Prostate gland (tissue), 2 donors: ENCODE measurements at regions not wholly inside any gene's neighbourhood (a gene's known extent, or its start where the extent isn't known, plus 50 kb on each side); places are given as distances from the start of the nearest gene placed in this dataset.

Experiments used
- DNase-seq: peaks from one replicate; pipeline ENCODE4 v3.0.0-alpha.2; 2019; ENCODE audit warnings: low spot score
- H3K27ac ChIP-seq, 2 donors: fragments of 200-600 bp; sonication (generic); 2 replicates each; pipeline ENCODE4 v1.5.1; 2017 to 2019
- H3K27me3 ChIP-seq: fragments of 200-600 bp; sonication (generic); replicated peaks from 2 replicates; pipeline ENCODE4 v1.5.1; 2019; ENCODE audit not compliant: insufficient read depth
- H3K36me3 ChIP-seq, 2 donors: fragments of 200-600 bp; sonication (generic); 1 replicate in 1 of 2; 2 replicates in 1 of 2; pipeline versions ENCODE4 v1.5.1 to v1.8.1; 2017 to 2019
- H3K4me1 ChIP-seq: fragments of 200-600 bp; sonication (generic); replicated peaks from 2 replicates; pipeline ENCODE4 v1.5.1; 2019
- H3K4me3 ChIP-seq, 2 donors: fragments of 200-600 bp; sonication (generic); 2 replicates each; pipeline ENCODE4 v1.5.1; 2017 to 2019
- H3K9me3 ChIP-seq: fragments of 200-600 bp; sonication (generic); 2 replicates; pipeline ENCODE4 v1.5.1; 2017
- POLR2A ChIP-seq: fragments of 450-650 bp; IDR thresholded peaks from one replicate; pipeline ENCODE4 v1.6.1; 2016; ENCODE audit warnings: antibody characterized with exemption, mild to moderate bottlenecking
- POLR2AphosphoS5 ChIP-seq: sonication (generic); formaldehyde crosslinking; IDR thresholded peaks from one replicate; pipeline ENCODE4 v1.6.1; 2017; ENCODE audit warnings: antibody characterized with exemption
- WGBS: methylation state at CpG from one replicate; pipeline ENCODE4 v1.1.5; 2018; 5-methylcytosine and 5-hydroxymethylcytosine counted together
- intact Hi-C: fragments of 100-400 bp; cut with DNase I; formaldehyde crosslinking; loops from one replicate; pipeline ENCODE4 v1.14.2; 2022
- TF ChIP-seq, protein P1 (sequence below), 4 experiments: fragments of 200-600 bp in 2 of 4; fragments of 450-650 bp in 2 of 4; sonication (generic) in 2 of 4; IDR thresholded peaks; 1 replicate in 3 of 4; 2 replicates in 1 of 4; pipeline ENCODE4 v1.5.1; 2016 to 2019; ENCODE audit warnings: antibody characterized with exemption in 4 of 4, mild to moderate bottlenecking in 2 of 4, moderate library complexity in 2 of 4

DNA sequence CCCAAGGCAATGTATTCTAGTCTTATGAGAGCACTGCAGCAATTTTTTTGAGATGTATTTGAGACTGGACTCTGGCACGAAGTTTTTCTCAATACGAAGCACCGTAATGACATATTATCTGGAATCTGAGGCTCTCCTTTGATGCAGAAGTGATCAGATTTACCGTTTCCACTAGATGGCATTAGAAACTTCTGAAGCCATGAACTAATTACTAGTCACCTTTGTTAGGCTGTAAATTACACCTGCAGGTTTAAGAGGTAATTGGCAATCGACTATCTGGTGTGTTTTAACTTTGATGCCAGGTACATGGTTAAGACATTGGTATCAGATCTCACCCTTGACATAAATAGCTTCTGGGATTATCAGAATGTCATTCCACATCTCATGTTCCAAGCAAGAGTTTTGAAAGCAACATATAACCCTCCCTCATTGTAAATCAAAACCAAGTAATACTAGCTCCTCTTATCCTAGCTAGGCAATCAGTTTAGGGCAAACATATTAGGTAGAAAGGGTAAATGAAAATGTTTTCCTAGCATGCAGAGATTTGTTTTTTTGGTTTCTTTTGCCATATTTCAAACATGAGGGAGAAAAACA, 254.6 kb upstream of the SPRED2 start:
- intact Hi-C loops, result no loop called here
- no peaks in the 10 kb centered on the region for H3K4me1 ChIP-seq
- H3K27me3 ChIP-seq, result no peaks in the 10 kb centered on the region
- no peak overlapping the region for H3K27ac ChIP-seq
- TF ChIP-seq POLR2A (no peak), POLR2AphosphoS5 (no peak)
- TF ChIP-seq, protein P1, sequence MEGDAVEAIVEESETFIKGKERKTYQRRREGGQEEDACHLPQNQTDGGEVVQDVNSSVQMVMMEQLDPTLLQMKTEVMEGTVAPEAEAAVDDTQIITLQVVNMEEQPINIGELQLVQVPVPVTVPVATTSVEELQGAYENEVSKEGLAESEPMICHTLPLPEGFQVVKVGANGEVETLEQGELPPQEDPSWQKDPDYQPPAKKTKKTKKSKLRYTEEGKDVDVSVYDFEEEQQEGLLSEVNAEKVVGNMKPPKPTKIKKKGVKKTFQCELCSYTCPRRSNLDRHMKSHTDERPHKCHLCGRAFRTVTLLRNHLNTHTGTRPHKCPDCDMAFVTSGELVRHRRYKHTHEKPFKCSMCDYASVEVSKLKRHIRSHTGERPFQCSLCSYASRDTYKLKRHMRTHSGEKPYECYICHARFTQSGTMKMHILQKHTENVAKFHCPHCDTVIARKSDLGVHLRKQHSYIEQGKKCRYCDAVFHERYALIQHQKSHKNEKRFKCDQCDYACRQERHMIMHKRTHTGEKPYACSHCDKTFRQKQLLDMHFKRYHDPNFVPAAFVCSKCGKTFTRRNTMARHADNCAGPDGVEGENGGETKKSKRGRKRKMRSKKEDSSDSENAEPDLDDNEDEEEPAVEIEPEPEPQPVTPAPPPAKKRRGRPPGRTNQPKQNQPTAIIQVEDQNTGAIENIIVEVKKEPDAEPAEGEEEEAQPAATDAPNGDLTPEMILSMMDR (IDR thresholded peaks at IDR 0.05), result no peak
- H3K36me3 ChIP-seq, result no peaks in the 10 kb centered on the region
- 38% methylated on average over 5 of the region's 5 CpGs for WGBS
- no peaks in the 10 kb centered on the region for H3K9me3 ChIP-seq
- DNase-seq, result no peak
- no peak overlapping the region for H3K4me3 ChIP-seq

DNA sequence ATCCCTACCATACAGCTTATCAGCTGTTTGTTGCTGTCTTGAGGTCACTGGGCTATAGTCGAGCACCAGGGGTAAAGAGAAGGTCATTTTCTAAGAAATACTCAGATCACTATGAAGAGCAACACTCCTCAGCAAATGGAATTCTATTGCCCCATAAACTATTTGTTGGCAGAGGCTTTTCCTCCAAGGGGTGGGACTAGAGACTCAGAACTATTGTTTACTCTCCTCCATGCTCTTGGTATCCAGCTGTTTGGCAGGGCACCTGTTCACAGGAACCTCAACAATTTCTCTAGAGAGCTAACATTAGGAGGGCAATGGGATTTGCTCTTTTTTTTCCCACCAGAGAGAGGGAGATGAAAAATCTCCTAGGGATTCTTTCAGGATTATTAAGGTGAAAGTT, 249.1 kb upstream of the SPRED2 start:
- DNase-seq, result no peak
- H3K27ac ChIP-seq, result no peak overlapping the region
- TF ChIP-seq POLR2AphosphoS5, result no peak
- no peak for TF ChIP-seq POLR2A
- TF ChIP-seq, protein P1 (IDR thresholded peaks at IDR 0.05), result no peak
- H3K4me3 ChIP-seq, result no peak overlapping the region
- 46% methylated on average over 1 of the region's 1 CpG for WGBS
- H3K9me3 ChIP-seq, result no peaks in the 10 kb centered on the region
- no peaks in the 10 kb centered on the region for H3K27me3 ChIP-seq
- intact Hi-C loops, result no loop called here
- H3K36me3 ChIP-seq, result no peaks in the 10 kb centered on the region
- no peaks in the 10 kb centered on the region for H3K4me1 ChIP-seq

GRCh38 chr2:65678779-65679391, 246.5 kb upstream of the SPRED2 start:
- Histone ChIP-seq H3K4me1 (no peaks in the 10 kb centered on the region), H3K9me3 (no peaks in the 10 kb centered on the region), H3K4me3 (no peak overlapping the region), H3K27me3 (no peaks in the 10 kb centered on the region), H3K36me3 (no peaks in the 10 kb centered on the region), H3K27ac (no peak overlapping the region)
- TF ChIP-seq, protein P1 (IDR thresholded peaks at IDR 0.05), result no peak
- no peak for TF ChIP-seq POLR2AphosphoS5
- TF ChIP-seq POLR2A, result no peak
- 74% methylated on average over 5 of the region's 5 CpGs for WGBS
- DNase-seq, result no peak
- intact Hi-C loops, result no loop called here

GRCh38 chr2:65675350-65675749, 243.0 kb upstream of the SPRED2 start:
- Histone ChIP-seq H3K36me3 (no peaks in the 10 kb centered on the region), H3K4me1 (no peaks in the 10 kb centered on the region), H3K27me3 (no peaks in the 10 kb centered on the region), H3K27ac (no peak overlapping the region), H3K9me3 (no peaks in the 10 kb centered on the region), H3K4me3 (no peak overlapping the region)
- intact Hi-C loops, result no loop called here
- TF ChIP-seq, protein P1 (IDR thresholded peaks at IDR 0.05), result no peak
- TF ChIP-seq POLR2A (no peak), POLR2AphosphoS5 (no peak)
- DNase-seq, result no peak
- WGBS, result 93% methylated on average over 4 of the region's 4 CpGs

GRCh38 chr2:65671670-65672242, 239.4 kb upstream of the SPRED2 start:
- TF ChIP-seq, protein P1 (IDR thresholded peaks at IDR 0.05), result no peak
- no peak for TF ChIP-seq POLR2A
- no peak for TF ChIP-seq POLR2AphosphoS5
- Histone ChIP-seq H3K9me3 (no peaks in the 10 kb centered on the region), H3K4me3 (no peak overlapping the region), H3K27ac (no peak overlapping the region), H3K4me1 (no peaks in the 10 kb centered on the region), H3K36me3 (no peaks in the 10 kb centered on the region), H3K27me3 (no peaks in the 10 kb centered on the region)
- no peak for DNase-seq
- WGBS, result 44% methylated on average over 2 of the region's 2 CpGs
- intact Hi-C loops, result no loop called here
